H1 (cell line): ENCODE measurements at regions not wholly inside any gene's neighbourhood (a gene's known extent, or its start where the extent isn't known, plus 50 kb on each side); places are given as distances from the start of the nearest gene placed in this dataset.

ENCODE experiments used
- CTCF ChIA-PET: fragments of 300-600 bp; sonication (Branson Sonifier 250); formaldehyde crosslinking; loops from one replicate; lab custom pipeline; 2021; ENCODE audit not compliant: partially characterized antibody; lab: Charles Lee
- POLR2A ChIA-PET: fragments of 300-600 bp; sonication (Branson Sonifier 250); formaldehyde crosslinking; loops from one replicate; lab custom pipeline; 2021; ENCODE audit warnings: inconsistent platforms; ENCODE audit not compliant: partially characterized antibody; lab: Charles Lee
- DNase-seq, 2 experiments: peaks; one replicate each; pipeline versions ENCODE4 v3.0.0 to v3.0.0-alpha.2; 2010 to 2022; ENCODE audit warnings: low spot score in 2 of 2, low read depth in 1 of 2, mixed read lengths in 1 of 2
- FAIRE-seq: peaks from 2 replicates; lab custom pipeline; 2011; peaks lifted over from hg19 to GRCh38; lab: Jason Lieb, UNC
- H2AFZ ChIP-seq: 2 replicates; pipeline ENCODE4 v1.8.1; 2012; ENCODE audit warnings: low read length, inconsistent platforms
- H2AK5ac ChIP-seq: 2 replicates; pipeline ENCODE4 v1.6.1; 2013; ENCODE audit warnings: low read depth, low read length
- H2BK120ac ChIP-seq: replicated peaks from 2 replicates; pipeline ENCODE3; 2013; ENCODE audit warnings: low read depth, low read length, inconsistent platforms
- H2BK12ac ChIP-seq: 2 replicates; pipeline ENCODE4 v1.6.1; 2013; ENCODE audit warnings: low read depth, low read length
- H2BK15ac ChIP-seq: 2 replicates; pipeline ENCODE4 v1.6.1; 2013; ENCODE audit warnings: low read length
- H2BK20ac ChIP-seq: 2 replicates; pipeline ENCODE4 v1.6.1; 2013; ENCODE audit warnings: low read length
- H2BK5ac ChIP-seq: 2 replicates; pipeline ENCODE4 v1.6.1; 2013; ENCODE audit warnings: low read depth, low read length
- H3K14ac ChIP-seq: 2 replicates; pipeline ENCODE4 v1.6.1; 2013; ENCODE audit warnings: inconsistent platforms; ENCODE audit not compliant: insufficient read length
- H3K18ac ChIP-seq: 2 replicates; pipeline ENCODE4 v1.6.1; 2013; ENCODE audit warnings: low read length; ENCODE audit errors: extremely low read depth
- H3K23ac ChIP-seq: 2 replicates; pipeline ENCODE4 v1.6.1; 2013; ENCODE audit warnings: inconsistent platforms; ENCODE audit not compliant: insufficient read length
- H3K23me2 ChIP-seq: 2 replicates; pipeline ENCODE4 v1.6.1; 2013; ENCODE audit warnings: low read depth, low read length
- H3K27ac ChIP-seq: 2 replicates; pipeline ENCODE4 v1.6.1; 2011; ENCODE audit warnings: low read depth, low read length, inconsistent platforms
- H3K27me3 ChIP-seq, 4 experiments: replicated peaks in 1 of 4; 1 replicate in 1 of 4; 2 replicates in 3 of 4; pipeline versions ENCODE4 v1.6.1 to v1.8.1; 2011 to 2013; ENCODE audit warnings: low read length in 3 of 4, mild to moderate bottlenecking in 3 of 4, inconsistent platforms in 2 of 4, mixed read lengths in 2 of 4, moderate library complexity in 1 of 4; ENCODE audit not compliant: control insufficient read depth in 3 of 4, insufficient read depth in 3 of 4; ENCODE audit errors: extremely low read depth in 1 of 4
- H3K36me3 ChIP-seq, 4 experiments: 2 replicates each; pipeline versions ENCODE4 v1.6.1 to v1.8.1; 2011 to 2013; ENCODE audit warnings: mild to moderate bottlenecking in 4 of 4, low read length in 3 of 4, moderate library complexity in 2 of 4, control low read depth in 1 of 4, inconsistent platforms in 1 of 4; ENCODE audit not compliant: insufficient read depth in 4 of 4, control insufficient read depth in 2 of 4
- H3K4ac ChIP-seq: replicated peaks from 2 replicates; pipeline ENCODE3; 2013; ENCODE audit warnings: low read length, low read depth, mixed read lengths, inconsistent platforms; ENCODE audit not compliant: insufficient read length
- H3K4me1 ChIP-seq, 4 experiments: replicated peaks in 1 of 4; 1 replicate in 1 of 4; 2 replicates in 3 of 4; pipeline versions ENCODE4 v1.6.1 to v1.8.1; 2011 to 2013; ENCODE audit warnings: low read length in 3 of 4, inconsistent platforms in 2 of 4, mixed read lengths in 1 of 4; ENCODE audit not compliant: insufficient read depth in 4 of 4, control insufficient read depth in 3 of 4
- H3K4me2 ChIP-seq, 2 experiments: 2 replicates each; pipeline versions ENCODE4 v1.6.1 to v1.8.1; 2011 to 2013; ENCODE audit warnings: low read depth in 2 of 2, low read length in 2 of 2, control low read depth in 1 of 2, inconsistent platforms in 1 of 2, mild to moderate bottlenecking in 1 of 2; ENCODE audit not compliant: insufficient read depth in 1 of 2
- H3K4me3 ChIP-seq, 4 experiments: fragments of 200-600, 300-600 bp in 1 of 4; sonication (generic), shearing (Covaris generic), sonication (Bioruptor Twin) in 1 of 4; 2 replicates each; pipeline versions ENCODE4 v1.5.1 to v1.8.1; 2011 to 2016; ENCODE audit warnings: low read length in 4 of 4, low read depth in 3 of 4, control low read depth in 2 of 4, inconsistent platforms in 2 of 4, mild to moderate bottlenecking in 2 of 4, mixed read lengths in 1 of 4, moderate library complexity in 1 of 4; ENCODE audit not compliant: insufficient read depth in 2 of 4; ENCODE audit errors: extremely low read depth in 1 of 4
- H3K56ac ChIP-seq: replicated peaks from 2 replicates; pipeline ENCODE3; 2013; ENCODE audit warnings: low read depth, mild to moderate bottlenecking, mixed read lengths, low read length, inconsistent platforms; ENCODE audit not compliant: insufficient read length
- H3K79me1 ChIP-seq: 2 replicates; pipeline ENCODE4 v1.6.1; 2013; ENCODE audit warnings: low read depth, low read length, control low read depth
- H3K79me2 ChIP-seq, 2 experiments: 2 replicates each; pipeline versions ENCODE4 v1.6.1 to v1.8.1; 2012 to 2013; ENCODE audit warnings: low read length in 2 of 2, mild to moderate bottlenecking in 2 of 2, inconsistent platforms in 1 of 2; ENCODE audit not compliant: insufficient read depth in 2 of 2, control insufficient read depth in 1 of 2
- H3K9ac ChIP-seq, 4 experiments: replicated peaks in 1 of 4; 1 replicate in 1 of 4; 2 replicates in 3 of 4; pipeline versions ENCODE4 v1.6.1 to v1.8.1; 2011 to 2013; ENCODE audit warnings: low read depth in 3 of 4, low read length in 3 of 4, control low read depth in 2 of 4, mild to moderate bottlenecking in 2 of 4, moderate library complexity in 2 of 4, inconsistent platforms in 1 of 4; ENCODE audit errors: extremely low read depth in 1 of 4
- H3K9me3 ChIP-seq, 2 experiments: 2 replicates each; pipeline versions ENCODE4 v1.6.1 to v1.8.1; 2012 to 2013; ENCODE audit warnings: mild to moderate bottlenecking in 2 of 2, moderate library complexity in 2 of 2, control low read depth in 1 of 2, inconsistent platforms in 1 of 2, low read depth in 1 of 2, low read length in 1 of 2, mixed read lengths in 1 of 2; ENCODE audit not compliant: insufficient read depth in 2 of 2
- H4K20me1 ChIP-seq, 2 experiments: replicated peaks in 1 of 2; 2 replicates each; pipeline versions ENCODE3 to v1.8.1; 2011 to 2013; ENCODE audit warnings: inconsistent platforms in 2 of 2, low read length in 2 of 2, mild to moderate bottlenecking in 1 of 2; ENCODE audit not compliant: insufficient read depth in 2 of 2, control insufficient read depth in 1 of 2
- H4K5ac ChIP-seq: 2 replicates; pipeline ENCODE4 v1.6.1; 2013; ENCODE audit warnings: low read length, low read depth, mixed read lengths, inconsistent platforms; ENCODE audit not compliant: insufficient read length
- H4K8ac ChIP-seq: 2 replicates; pipeline ENCODE4 v1.8.0; 2013; ENCODE audit warnings: mild to moderate bottlenecking, moderate library complexity, low read length, inconsistent platforms; ENCODE audit not compliant: insufficient read depth; ENCODE audit errors: extremely low read depth
- H4K91ac ChIP-seq: replicated peaks from 2 replicates; pipeline ENCODE3; 2013; ENCODE audit warnings: low read length, mixed read lengths, inconsistent platforms; ENCODE audit not compliant: insufficient read length
- ASH2L ChIP-seq: fragments of 200-600, 300-600 bp; sonication (generic); IDR thresholded peaks from one replicate; pipeline ENCODE4 v1.7.1; 2017; ENCODE audit warnings: low read length
- ATF2 ChIP-seq: IDR thresholded peaks from 2 replicates; pipeline ENCODE4 v1.6.1; 2012; ENCODE audit warnings: low read length, inconsistent platforms
- BRCA1 ChIP-seq: IDR thresholded peaks from 2 replicates; pipeline ENCODE4 v1.6.1; 2012; ENCODE audit warnings: low read depth, low read length, improper control_type of control experiment
- CHD2 ChIP-seq: IDR thresholded peaks from 2 replicates; pipeline ENCODE4 v1.6.1; 2012; ENCODE audit warnings: low read length, improper control_type of control experiment
- CTBP2 ChIP-seq: IDR thresholded peaks from 2 replicates; pipeline ENCODE4 v1.7.0; 2011; ENCODE audit warnings: borderline replicate concordance, mild to moderate bottlenecking, moderate library complexity, mixed read lengths, low read length; ENCODE audit not compliant: insufficient read depth, insufficient read length
- EZH2 ChIP-seq: fragments of 200-600 bp; sonication (generic); IDR thresholded peaks from 2 replicates; pipeline ENCODE4 v1.7.1; 2012; ENCODE audit warnings: low read depth, mild to moderate bottlenecking, moderate library complexity, low read length, inconsistent platforms; ENCODE audit not compliant: severe bottlenecking
- GABPA ChIP-seq: IDR thresholded peaks from 2 replicates; pipeline ENCODE4 v1.6.1; 2011; ENCODE audit warnings: mild to moderate bottlenecking, low read length, moderate library complexity, borderline replicate concordance; ENCODE audit not compliant: insufficient read depth
- NANOG ChIP-seq: IDR thresholded peaks from 2 replicates; pipeline ENCODE4 v1.6.1; 2011; ENCODE audit warnings: low read length, low read depth, mild to moderate bottlenecking, inconsistent platforms; ENCODE audit not compliant: insufficient read depth, poor library complexity, severe bottlenecking
- POLR2A ChIP-seq, 2 experiments: IDR thresholded peaks; 1 replicate in 1 of 2; 2 replicates in 1 of 2; pipeline ENCODE4 v1.6.1; 2011; ENCODE audit warnings: low read depth in 2 of 2, low read length in 2 of 2, mild to moderate bottlenecking in 2 of 2; ENCODE audit errors: control extremely low read depth in 1 of 2
- RFX5 ChIP-seq: IDR thresholded peaks from 2 replicates; pipeline ENCODE4 v1.6.1; 2011; ENCODE audit warnings: low read depth, low read length, improper control_type of control experiment, borderline replicate concordance
- RNF2 ChIP-seq: fragments of 200-900, 300-1000 bp; sonication (generic); IDR thresholded peaks from 2 replicates; pipeline ENCODE4 v1.7.1; 2016; ENCODE audit warnings: borderline replicate concordance, low read depth, mild to moderate bottlenecking, antibody characterized with exemption, low read length; ENCODE audit not compliant: poor library complexity, severe bottlenecking; ENCODE audit errors: missing control alignments
- SIX5 ChIP-seq: IDR thresholded peaks from 2 replicates; pipeline ENCODE4 v1.6.1; 2011; ENCODE audit warnings: mild to moderate bottlenecking, low read depth, low read length
- WGBS, 2 experiments: shearing (Covaris generic) in 1 of 2; methylation state at CpG; one replicate each; pipeline versions ENCODE4 v1.1.6 to v1.1.7; 2013 to 2015; ENCODE audit warnings: low lambda C conversion rate in 2 of 2, mixed read lengths in 2 of 2, inconsistent platforms in 1 of 2, low coverage in 1 of 2, missing lambda C conversion rate in 1 of 2; ENCODE audit not compliant: insufficient replicate concordance in 2 of 2, insufficient coverage in 1 of 2, insufficient read length in 1 of 2; ENCODE audit errors: extremely low coverage in 1 of 2, missing lambda C conversion rate in 1 of 2; 5-methylcytosine and 5-hydroxymethylcytosine counted together

GRCh38 chr13:72545030-72545719 lies 182.3 kb downstream of the MZT1 start:
- H3K14ac ChIP-seq = no peak overlapping the region
- no peak overlapping the region for H3K4me3 ChIP-seq
- no peak overlapping the region for H3K4me2 ChIP-seq
- H3K4ac ChIP-seq = no peak overlapping the region
- no peak overlapping the region for H3K9ac ChIP-seq
- no peak overlapping the region for H4K8ac ChIP-seq
- no peaks in the 10 kb centered on the region for H3K9me3 ChIP-seq
- no peaks in the 10 kb centered on the region for H3K23me2 ChIP-seq
- H3K27me3 ChIP-seq = no peaks in the 10 kb centered on the region
- 89% methylated on average over 4 of the region's 4 CpGs; no CpG with 5 or more reads in 1 of the 2 experiments for WGBS, 2 experiments
- H3K27ac ChIP-seq = no peak overlapping the region
- DNase-seq (no peak), FAIRE-seq (no peak)
- H3K56ac ChIP-seq = no peak overlapping the region
- H3K4me1 ChIP-seq = no peaks in the 10 kb centered on the region
- no peak overlapping the region for H2BK15ac ChIP-seq
- no peak overlapping the region for H4K91ac ChIP-seq
- ChIA-PET POLR2A (no interaction called here), CTCF (interaction anchor here (0.7 to 2.0 kb wide), 5 partner anchors 8 to 159 kb away, joined by 3 to 7 read pairs (median 3); no protein-coding TSS in a partner anchor)
- no peaks in the 10 kb centered on the region for H3K36me3 ChIP-seq
- H2BK20ac ChIP-seq = no peak overlapping the region
- H2BK12ac ChIP-seq = no peak overlapping the region
- H4K20me1 ChIP-seq = no peaks in the 10 kb centered on the region
- H3K79me1 ChIP-seq = no peaks in the 10 kb centered on the region
- H2BK120ac ChIP-seq = no peak overlapping the region
- H2AFZ ChIP-seq = no peak overlapping the region
- no peak overlapping the region for H4K5ac ChIP-seq
- no peak overlapping the region for H3K23ac ChIP-seq
- H2AK5ac ChIP-seq = no peak overlapping the region
- H3K79me2 ChIP-seq = no peaks in the 10 kb centered on the region
- no peak overlapping the region for H3K18ac ChIP-seq
- no peak overlapping the region for H2BK5ac ChIP-seq
- TF ChIP-seq RFX5 (no peak), BRCA1 (no peak), EZH2 (no peak), RNF2 (no peak), GABPA (no peak), ASH2L (no peak), ATF2 (no peak), NANOG (no peak), CTBP2 (no peak), POLR2A (IDR thresholded peaks at IDR 0.05; ENCODE audit: control extremely low read depth in 1 of 2, low read depth in 2 of 2, low read length in 2 of 2) (no peak), CHD2 (no peak), SIX5 (no peak)
